ENCODE measurements at regions not wholly inside any gene's neighbourhood (a gene's known extent, or its start where the extent isn't known, plus 50 kb on each side); places are given as distances from the start of the nearest gene placed in this dataset.

- no peak for TF ChIP-seq CTCF (IDR thresholded peaks at IDR 0.05)
- WGBS (ENCODE audit: insufficient coverage, low coverage, low lambda C conversion rate, missing lambda C conversion rate): 76% methylated on average over 2 of the region's 2 CpGs
Observed at GRCh38 chr5:166240705-166241104, 2050.7 kb upstream of the WWC1 start.

GRCh38 chr5:166245556-166245955 is 2045.9 kb upstream of the WWC1 start:
- Histone ChIP-seq H3K4me3 (no peak overlapping the region), H3K9me3 (no peaks in the 10 kb centered on the region), H3K27ac (no peak overlapping the region), H3K27me3 (no peaks in the 10 kb centered on the region), H3K36me3 (no peaks in the 10 kb centered on the region), H3K4me1 (no peaks in the 10 kb centered on the region)
- WGBS (ENCODE audit: insufficient coverage, low coverage, low lambda C conversion rate, missing lambda C conversion rate): 38% methylated on average over 2 of the region's 2 CpGs
- TF ChIP-seq POLR2A (IDR thresholded peaks at IDR 0.05) (no peak), CTCF (IDR thresholded peaks at IDR 0.05) (no peak)
- intact Hi-C loops (cut with DNase I): no loop called here
- no peak for ATAC-seq
- DNase-seq: no peak

More at GRCh38 chr5:166240705-166241104, 2050.7 kb upstream of the WWC1 start:
- Histone ChIP-seq H3K9me3 (no peaks in the 10 kb centered on the region), H3K27ac (no peak overlapping the region), H3K4me1 (no peaks in the 10 kb centered on the region), H3K27me3 (no peaks in the 10 kb centered on the region), H3K36me3 (no peaks in the 10 kb centered on the region), H3K4me3 (no peak overlapping the region)
- no peak for ATAC-seq
- intact Hi-C loops (cut with DNase I): no loop called here
- no peak for DNase-seq

GRCh38 chr5:166251786-166252185 is 2039.7 kb upstream of the WWC1 start:
- H3K4me3 ChIP-seq: no peak overlapping the region
- TF ChIP-seq POLR2A (IDR thresholded peaks at IDR 0.05): no peak
- TF ChIP-seq CTCF (IDR thresholded peaks at IDR 0.05): no peak
- ATAC-seq (no peak), DNase-seq (no peak)
- WGBS (ENCODE audit: insufficient coverage, low coverage, low lambda C conversion rate, missing lambda C conversion rate): 61% methylated on average over 4 of the region's 4 CpGs
- no peak overlapping the region for H3K27ac ChIP-seq
- intact Hi-C loops (cut with DNase I): no loop called here
- H3K4me1 ChIP-seq: no peaks in the 10 kb centered on the region
- H3K27me3 ChIP-seq: no peaks in the 10 kb centered on the region
- no peaks in the 10 kb centered on the region for H3K36me3 ChIP-seq
- no peaks in the 10 kb centered on the region for H3K9me3 ChIP-seq

GRCh38 chr5:166257661-166258060 is 2033.8 kb upstream of the WWC1 start:
- Histone ChIP-seq H3K36me3 (no peaks in the 10 kb centered on the region), H3K4me3 (no peak overlapping the region), H3K9me3 (no peaks in the 10 kb centered on the region), H3K4me1 (no peaks in the 10 kb centered on the region), H3K27me3 (no peaks in the 10 kb centered on the region), H3K27ac (no peak overlapping the region)
- TF ChIP-seq POLR2A (IDR thresholded peaks at IDR 0.05) (no peak), CTCF (IDR thresholded peaks at IDR 0.05) (no peak)
- intact Hi-C loops (cut with DNase I): no loop called here
- DNase-seq: no peak
- ATAC-seq: no peak
- 53% methylated on average over 4 of the region's 4 CpGs for WGBS (ENCODE audit: insufficient coverage, low coverage, low lambda C conversion rate, missing lambda C conversion rate)

GRCh38 chr5:166262395-166262794 is 2029.0 kb upstream of the WWC1 start:
- Histone ChIP-seq H3K4me1 (no peaks in the 10 kb centered on the region), H3K27me3 (no peaks in the 10 kb centered on the region), H3K36me3 (no peaks in the 10 kb centered on the region), H3K4me3 (no peak overlapping the region), H3K9me3 (no peaks in the 10 kb centered on the region), H3K27ac (no peak overlapping the region)
- 83% methylated on average over 3 of the region's 3 CpGs for WGBS (ENCODE audit: insufficient coverage, low coverage, low lambda C conversion rate, missing lambda C conversion rate)
- ATAC-seq (no peak), DNase-seq (no peak)
- intact Hi-C loops (cut with DNase I): no loop called here
- TF ChIP-seq CTCF (IDR thresholded peaks at IDR 0.05) (no peak), POLR2A (IDR thresholded peaks at IDR 0.05) (no peak)
